ENCODE measurements at regions not wholly inside any gene's neighbourhood (a gene's known extent, or its start where the extent isn't known, plus 50 kb on each side); places are given as distances from the start of the nearest gene placed in this dataset.

- Histone ChIP-seq H3K79me2 (ENCODE audit: control insufficient read depth, insufficient read depth, low read length) (no peaks in the 10 kb centered on the region), H4K20me1 (ENCODE audit: control insufficient read depth, extremely low read depth, insufficient read depth, low read length) (no peaks in the 10 kb centered on the region), H3K9ac (ENCODE audit: insufficient read depth, low read length) (no peak overlapping the region), H3K4me3 (replicated peaks in 1 of 4; ENCODE audit: control extremely low read depth in 1 of 4, insufficient read depth in 1 of 4, low read depth in 3 of 4, low read length in 4 of 4) (no peak overlapping the region), H3K9me3 (ENCODE audit: control insufficient read depth, insufficient read depth, low read depth, low read length) (no peaks in the 10 kb centered on the region), H3K36me3 (ENCODE audit: control insufficient read depth, insufficient read depth, low read length) (no peaks in the 10 kb centered on the region), H3K4me2 (ENCODE audit: extremely low read depth, insufficient read depth, low read length) (no peak overlapping the region), H3K27ac (ENCODE audit: insufficient read depth, low read length) (no peak overlapping the region), H3K27me3 (ENCODE audit: control insufficient read depth, insufficient read depth, low read length) (no peaks in the 10 kb centered on the region), H3K4me1 (ENCODE audit: control insufficient read depth, extremely low read depth, insufficient read depth, low read length) (no peaks in the 10 kb centered on the region), H2AFZ (ENCODE audit: low read length) (no peak overlapping the region)
- no peak for DNase-seq (ENCODE audit: low read depth in 2 of 2)
- TF ChIP-seq EZH2 (IDR thresholded peaks at IDR 0.05; ENCODE audit: low read length, missing control alignments) = no peak
- TF ChIP-seq CTCF (conservative IDR thresholded peaks at IDR 0.05 in 1 of 2, IDR thresholded peaks at IDR 0.05 in 1 of 2; ENCODE audit: low read depth in 1 of 2, low read length in 2 of 2) = no peak
Measured at GRCh38 chr17:34485999-34486398, 93.4 kb upstream of the TMEM132E start.

GRCh38 chr17:34484193-34484733 is 95.1 kb upstream of the TMEM132E start:
- Histone ChIP-seq H3K27ac (ENCODE audit: insufficient read depth, low read length) (no peak overlapping the region), H3K9me3 (ENCODE audit: control insufficient read depth, insufficient read depth, low read depth, low read length) (no peaks in the 10 kb centered on the region), H3K4me1 (ENCODE audit: control insufficient read depth, extremely low read depth, insufficient read depth, low read length) (no peaks in the 10 kb centered on the region), H4K20me1 (ENCODE audit: control insufficient read depth, extremely low read depth, insufficient read depth, low read length) (no peaks in the 10 kb centered on the region), H3K27me3 (ENCODE audit: control insufficient read depth, insufficient read depth, low read length) (no peaks in the 10 kb centered on the region), H3K79me2 (ENCODE audit: control insufficient read depth, insufficient read depth, low read length) (no peaks in the 10 kb centered on the region), H3K9ac (ENCODE audit: insufficient read depth, low read length) (no peak overlapping the region), H3K4me3 (replicated peaks in 1 of 4; ENCODE audit: control extremely low read depth in 1 of 4, insufficient read depth in 1 of 4, low read depth in 3 of 4, low read length in 4 of 4) (no peak overlapping the region), H3K36me3 (ENCODE audit: control insufficient read depth, insufficient read depth, low read length) (no peaks in the 10 kb centered on the region), H3K4me2 (ENCODE audit: extremely low read depth, insufficient read depth, low read length) (no peak overlapping the region), H2AFZ (ENCODE audit: low read length) (no peak overlapping the region)
- no peak for DNase-seq (ENCODE audit: low read depth in 2 of 2)
- no peak for TF ChIP-seq CTCF (conservative IDR thresholded peaks at IDR 0.05 in 1 of 2, IDR thresholded peaks at IDR 0.05 in 1 of 2; ENCODE audit: low read depth in 1 of 2, low read length in 2 of 2)
- TF ChIP-seq EZH2 (IDR thresholded peaks at IDR 0.05; ENCODE audit: low read length, missing control alignments) = no peak

DNA sequence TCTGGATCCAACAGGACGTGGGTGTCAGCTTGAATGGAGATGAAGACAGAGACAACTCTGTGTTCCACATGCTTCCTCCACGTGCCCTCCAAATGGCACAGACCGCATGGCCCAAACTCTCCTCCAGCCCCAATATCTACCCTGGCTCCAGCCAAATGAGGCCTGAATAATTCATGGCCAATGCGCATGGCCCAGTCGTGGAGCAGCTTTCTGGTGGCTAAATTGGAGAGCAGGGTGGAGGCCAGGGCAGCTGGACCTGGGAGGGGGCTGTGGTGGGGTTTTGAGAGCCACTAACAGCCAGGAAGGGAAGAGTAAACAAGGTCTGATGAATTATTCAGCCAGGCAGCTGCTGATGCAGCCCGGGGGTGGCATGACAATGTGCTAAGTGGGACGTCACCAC is 96.7 kb upstream of the TMEM132E start:
- no peak overlapping the region for H3K27ac ChIP-seq (ENCODE audit: insufficient read depth, low read length)
- H3K4me1 ChIP-seq (ENCODE audit: control insufficient read depth, extremely low read depth, insufficient read depth, low read length) = no peaks in the 10 kb centered on the region
- no peak overlapping the region for H3K4me3 ChIP-seq (replicated peaks in 1 of 4; ENCODE audit: control extremely low read depth in 1 of 4, insufficient read depth in 1 of 4, low read depth in 3 of 4, low read length in 4 of 4)
- H3K4me2 ChIP-seq (ENCODE audit: extremely low read depth, insufficient read depth, low read length) = no peak overlapping the region
- no peak overlapping the region for H2AFZ ChIP-seq (ENCODE audit: low read length)
- H4K20me1 ChIP-seq (ENCODE audit: control insufficient read depth, extremely low read depth, insufficient read depth, low read length) = no peaks in the 10 kb centered on the region
- H3K9ac ChIP-seq (ENCODE audit: insufficient read depth, low read length) = no peak overlapping the region
- TF ChIP-seq EZH2 (IDR thresholded peaks at IDR 0.05; ENCODE audit: low read length, missing control alignments) (no peak), CTCF (conservative IDR thresholded peaks at IDR 0.05 in 1 of 2, IDR thresholded peaks at IDR 0.05 in 1 of 2; ENCODE audit: low read depth in 1 of 2, low read length in 2 of 2) (no peak)
- no peak for DNase-seq (ENCODE audit: low read depth in 2 of 2)
- no peaks in the 10 kb centered on the region for H3K27me3 ChIP-seq (ENCODE audit: control insufficient read depth, insufficient read depth, low read length)
- H3K36me3 ChIP-seq (ENCODE audit: control insufficient read depth, insufficient read depth, low read length) = no peaks in the 10 kb centered on the region
- no peaks in the 10 kb centered on the region for H3K79me2 ChIP-seq (ENCODE audit: control insufficient read depth, insufficient read depth, low read length)
- H3K9me3 ChIP-seq (ENCODE audit: control insufficient read depth, insufficient read depth, low read depth, low read length) = no peaks in the 10 kb centered on the region

Measured in fibroblast of lung (primary cell).